ENCODE measurements at regions not wholly inside any gene's neighbourhood (a gene's known extent, or its start where the extent isn't known, plus 50 kb on each side); places are given as distances from the start of the nearest gene placed in this dataset.

DNA sequence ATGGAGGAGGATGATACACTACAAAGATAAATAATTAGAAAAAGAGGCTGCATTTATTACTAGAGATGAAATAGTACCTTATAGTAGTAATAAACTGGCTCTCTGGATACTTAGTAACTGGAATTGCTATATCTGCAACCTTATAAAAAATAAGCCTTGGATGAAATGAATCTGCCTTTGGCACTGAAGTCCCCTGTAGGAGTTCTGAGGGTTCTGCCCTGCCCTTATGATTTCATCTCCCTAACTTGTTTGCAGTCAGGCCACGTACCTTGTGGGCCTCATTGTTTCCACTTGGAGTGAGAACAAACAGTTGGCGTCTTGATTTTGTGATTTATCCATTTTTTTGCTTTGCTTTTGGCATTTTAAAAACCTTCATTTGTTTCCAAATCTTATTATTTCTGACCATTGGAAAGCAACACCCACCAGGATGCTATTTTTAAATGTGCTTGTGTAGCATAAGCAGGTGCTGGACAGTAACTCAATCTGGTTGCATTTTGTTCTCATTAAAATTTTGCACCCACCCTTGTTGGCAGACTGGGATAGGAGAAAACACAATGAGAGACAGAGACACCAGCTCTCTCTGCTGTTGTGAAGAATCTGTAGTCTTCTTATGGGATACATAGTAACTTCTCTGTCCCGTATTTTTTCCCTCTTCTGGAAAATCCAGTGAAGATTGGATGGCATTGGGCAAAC is 518.9 kb upstream of the SGCD start:
- Histone ChIP-seq H2AK5ac (ENCODE audit: low read depth, low read length) (no peak overlapping the region), H3K14ac (ENCODE audit: insufficient read length) (no peak overlapping the region), H4K8ac (ENCODE audit: extremely low read depth, insufficient read depth, low read length) (no peak overlapping the region), H3K9me3 (ENCODE audit: insufficient read depth in 2 of 2, low read depth in 1 of 2, low read length in 1 of 2) (no peaks in the 10 kb centered on the region), H4K20me1 (replicated peaks in 1 of 2; ENCODE audit: control insufficient read depth in 1 of 2, insufficient read depth in 2 of 2, low read length in 2 of 2) (no peaks in the 10 kb centered on the region), H3K4ac (replicated peaks; ENCODE audit: insufficient read length, low read depth, low read length) (no peak overlapping the region), H3K23me2 (ENCODE audit: low read depth, low read length) (no peaks in the 10 kb centered on the region), H2BK15ac (ENCODE audit: low read length) (no peak overlapping the region), H3K18ac (ENCODE audit: extremely low read depth, low read length) (no peak overlapping the region), H2BK5ac (ENCODE audit: low read depth, low read length) (no peak overlapping the region), H3K79me2 (ENCODE audit: control insufficient read depth in 1 of 2, insufficient read depth in 2 of 2, low read length in 2 of 2) (no peaks in the 10 kb centered on the region), H3K27me3 (replicated peaks in 1 of 4; ENCODE audit: control insufficient read depth in 3 of 4, extremely low read depth in 1 of 4, insufficient read depth in 3 of 4, low read length in 3 of 4) (no peaks in the 10 kb centered on the region), H3K4me1 (replicated peaks in 1 of 4; ENCODE audit: control insufficient read depth in 3 of 4, insufficient read depth in 4 of 4, low read length in 3 of 4) (no peaks in the 10 kb centered on the region), H2BK12ac (ENCODE audit: low read depth, low read length) (no peak overlapping the region), H3K27ac (ENCODE audit: low read depth, low read length) (no peak overlapping the region), H2BK120ac (replicated peaks; ENCODE audit: low read depth, low read length) (no peak overlapping the region), H3K56ac (replicated peaks; ENCODE audit: insufficient read length, low read depth, low read length) (no peak overlapping the region), H3K79me1 (ENCODE audit: low read depth, low read length) (no peaks in the 10 kb centered on the region), H3K4me3 (ENCODE audit: extremely low read depth in 1 of 4, insufficient read depth in 2 of 4, low read depth in 3 of 4, low read length in 4 of 4) (no peak overlapping the region), H4K5ac (ENCODE audit: insufficient read length, low read depth, low read length) (no peak overlapping the region), H2BK20ac (ENCODE audit: low read length) (no peak overlapping the region), H3K4me2 (ENCODE audit: insufficient read depth in 1 of 2, low read depth in 2 of 2, low read length in 2 of 2) (no peak overlapping the region), H4K91ac (replicated peaks; ENCODE audit: insufficient read length, low read length) (no peak overlapping the region), H3K36me3 (ENCODE audit: control insufficient read depth in 2 of 4, insufficient read depth in 4 of 4, low read length in 3 of 4) (no peaks in the 10 kb centered on the region), H3K23ac (ENCODE audit: insufficient read length) (no peak overlapping the region), H3K9ac (replicated peaks in 1 of 4; ENCODE audit: extremely low read depth in 1 of 4, low read depth in 3 of 4, low read length in 3 of 4) (no peak overlapping the region), H2AFZ (ENCODE audit: low read length) (no peak overlapping the region)
- ChIA-PET POLR2A (ENCODE audit: partially characterized antibody) (no interaction called here), CTCF (ENCODE audit: partially characterized antibody) (no interaction called here)
- no peak for FAIRE-seq
- no peak for DNase-seq (ENCODE audit: low read depth in 1 of 2, low spot score in 2 of 2)
- WGBS, 2 experiments (ENCODE audit: extremely low coverage in 1 of 2, insufficient coverage in 1 of 2, insufficient read length in 1 of 2, insufficient replicate concordance in 2 of 2, low coverage in 1 of 2, low lambda C conversion rate in 2 of 2, missing lambda C conversion rate in 1 of 2): 86% methylated on average over 3 of the region's 3 CpGs; no CpG with 5 or more reads in 1 of the 2 experiments
- TF ChIP-seq NANOG (IDR thresholded peaks at IDR 0.05; ENCODE audit: insufficient read depth, low read depth, low read length, poor library complexity, severe bottlenecking) (no peak), POLR2AphosphoS5 (IDR thresholded peaks at IDR 0.05; ENCODE audit: low read depth, low read length) (no peak), EZH2 (IDR thresholded peaks at IDR 0.05; ENCODE audit: low read depth, low read length, severe bottlenecking) (no peak), YY1 (IDR thresholded peaks at IDR 0.05; ENCODE audit: low read depth, low read length) (no peak), SIX5 (IDR thresholded peaks at IDR 0.05; ENCODE audit: low read depth, low read length) (no peak), BRCA1 (IDR thresholded peaks at IDR 0.05; ENCODE audit: low read depth, low read length) (no peak), CEBPB (IDR thresholded peaks at IDR 0.05; ENCODE audit: low read depth, low read length) (no peak), MAFK (IDR thresholded peaks at IDR 0.05; ENCODE audit: low read depth, low read length) (no peak), SAP30 (IDR thresholded peaks at IDR 0.05; ENCODE audit: insufficient read depth, insufficient replicate concordance, low read length) (no peak), CTBP2 (IDR thresholded peaks at IDR 0.05; ENCODE audit: borderline replicate concordance, insufficient read depth, insufficient read length, low read length) (no peak), FOSL1 (IDR thresholded peaks at IDR 0.05; ENCODE audit: insufficient read depth, low read depth, low read length) (no peak)
- TF ChIP-seq, protein P1, sequence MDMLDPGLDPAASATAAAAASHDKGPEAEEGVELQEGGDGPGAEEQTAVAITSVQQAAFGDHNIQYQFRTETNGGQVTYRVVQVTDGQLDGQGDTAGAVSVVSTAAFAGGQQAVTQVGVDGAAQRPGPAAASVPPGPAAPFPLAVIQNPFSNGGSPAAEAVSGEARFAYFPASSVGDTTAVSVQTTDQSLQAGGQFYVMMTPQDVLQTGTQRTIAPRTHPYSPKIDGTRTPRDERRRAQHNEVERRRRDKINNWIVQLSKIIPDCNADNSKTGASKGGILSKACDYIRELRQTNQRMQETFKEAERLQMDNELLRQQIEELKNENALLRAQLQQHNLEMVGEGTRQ (IDR thresholded peaks at IDR 0.05; ENCODE audit: low read length): no peak

Data from H1 (cell line).